ENCODE measurements at regions not wholly inside any gene's neighbourhood (a gene's known extent, or its start where the extent isn't known, plus 50 kb on each side); places are given as distances from the start of the nearest gene placed in this dataset.

- H2BK15ac ChIP-seq (ENCODE audit: low read length) = no peak overlapping the region
- no peak overlapping the region for H2BK5ac ChIP-seq (ENCODE audit: low read length)
- H3K36me3 ChIP-seq (replicated peaks in 1 of 2; ENCODE audit: control insufficient read depth in 2 of 2, insufficient read depth in 2 of 2, low read length in 2 of 2) = no peaks in the 10 kb centered on the region
- no peak overlapping the region for H3K27ac ChIP-seq (replicated peaks; ENCODE audit: low read length)
- H4K8ac ChIP-seq (ENCODE audit: low read depth, low read length) = no peak overlapping the region
- no peak overlapping the region for H2AFZ ChIP-seq (ENCODE audit: low read length)
- H3K27me3 ChIP-seq (ENCODE audit: control insufficient read depth in 3 of 3, insufficient read depth in 3 of 3, low read depth in 1 of 3, low read length in 3 of 3) = no peaks in the 10 kb centered on the region
- no peak overlapping the region for H2BK12ac ChIP-seq (ENCODE audit: low read length)
- no peak overlapping the region for H3K4me2 ChIP-seq (ENCODE audit: insufficient read depth, low read length, poor library complexity, severe bottlenecking)
- H2AK5ac ChIP-seq (ENCODE audit: low read depth, low read length) = no peak overlapping the region
- no peak overlapping the region for H2BK120ac ChIP-seq (ENCODE audit: low read depth, low read length)
- H4K91ac ChIP-seq (ENCODE audit: low read depth, low read length, poor library complexity) = no peak overlapping the region
- H3K23ac ChIP-seq (ENCODE audit: low read depth, low read length, poor library complexity) = no peak overlapping the region
- H3K9ac ChIP-seq (ENCODE audit: low read depth, low read length, poor library complexity) = no peak overlapping the region
- no peak overlapping the region for H3K14ac ChIP-seq (ENCODE audit: low read length)
- H3K18ac ChIP-seq (ENCODE audit: low read length) = no peak overlapping the region
- 100% methylated on average over 1 of the region's 2 CpGs; no CpG with 5 or more reads in 1 of the 2 donors for WGBS, 2 donors (ENCODE audit: extremely low coverage in 2 of 2, insufficient read length in 2 of 2, insufficient replicate concordance in 1 of 2)
- H3K4me1 ChIP-seq (ENCODE audit: control insufficient read depth in 2 of 2, insufficient read depth in 1 of 2, low read depth in 1 of 2, low read length in 2 of 2) = no peaks in the 10 kb centered on the region
- no peaks in the 10 kb centered on the region for H3K79me1 ChIP-seq (ENCODE audit: low read depth, low read length)
- DNase-seq (ENCODE audit: low spot score) = no peak
- no peak overlapping the region for H3K4ac ChIP-seq (ENCODE audit: low read length)
- H3K4me3 ChIP-seq (ENCODE audit: low read length in 2 of 2) = no peak overlapping the region
- H3K9me3 ChIP-seq (replicated peaks in 1 of 2; ENCODE audit: control insufficient read depth in 2 of 2, insufficient read depth in 1 of 2, low read depth in 1 of 2, low read length in 2 of 2) = no peaks in the 10 kb centered on the region
Measured at GRCh38 chr15:87151202-87151748, 1071.6 kb downstream of the AGBL1 start.

- Histone ChIP-seq H3K27ac (replicated peaks; ENCODE audit: low read length) (no peak overlapping the region), H3K36me3 (replicated peaks in 1 of 2; ENCODE audit: control insufficient read depth in 2 of 2, insufficient read depth in 2 of 2, low read length in 2 of 2) (no peaks in the 10 kb centered on the region), H2BK12ac (ENCODE audit: low read length) (no peak overlapping the region), H3K27me3 (ENCODE audit: control insufficient read depth in 3 of 3, insufficient read depth in 3 of 3, low read depth in 1 of 3, low read length in 3 of 3) (no peaks in the 10 kb centered on the region), H2AFZ (ENCODE audit: low read length) (no peak overlapping the region), H3K4me1 (ENCODE audit: control insufficient read depth in 2 of 2, insufficient read depth in 1 of 2, low read depth in 1 of 2, low read length in 2 of 2) (no peaks in the 10 kb centered on the region), H3K4me2 (ENCODE audit: insufficient read depth, low read length, poor library complexity, severe bottlenecking) (no peak overlapping the region), H3K4me3 (ENCODE audit: low read length in 2 of 2) (no peak overlapping the region), H2BK120ac (ENCODE audit: low read depth, low read length) (no peak overlapping the region), H4K8ac (ENCODE audit: low read depth, low read length) (no peak overlapping the region), H3K9me3 (replicated peaks in 1 of 2; ENCODE audit: control insufficient read depth in 2 of 2, insufficient read depth in 1 of 2, low read depth in 1 of 2, low read length in 2 of 2) (peaks cover 0 to under 1% of the 10 kb centered on the region in 2 donors), H2AK5ac (ENCODE audit: low read depth, low read length) (no peak overlapping the region), H3K18ac (ENCODE audit: low read length) (no peak overlapping the region), H4K91ac (ENCODE audit: low read depth, low read length, poor library complexity) (no peak overlapping the region), H2BK15ac (ENCODE audit: low read length) (no peak overlapping the region), H3K4ac (ENCODE audit: low read length) (no peak overlapping the region), H3K79me1 (ENCODE audit: low read depth, low read length) (no peaks in the 10 kb centered on the region), H3K9ac (ENCODE audit: low read depth, low read length, poor library complexity) (no peak overlapping the region), H3K14ac (ENCODE audit: low read length) (no peak overlapping the region), H2BK5ac (ENCODE audit: low read length) (no peak overlapping the region), H3K23ac (ENCODE audit: low read depth, low read length, poor library complexity) (no peak overlapping the region)
- no CpG with 5 or more reads among the region's 2 CpGs for WGBS, 2 donors (ENCODE audit: extremely low coverage in 2 of 2, insufficient read length in 2 of 2, insufficient replicate concordance in 1 of 2)
- no peak for DNase-seq (ENCODE audit: low spot score)
Measured at GRCh38 chr15:87145696-87146095, 1066.0 kb downstream of the AGBL1 start.

GRCh38 chr15:87144775-87145174, 1065.1 kb downstream of the AGBL1 start:
- Histone ChIP-seq H3K4me3 (ENCODE audit: low read length in 2 of 2) (no peak overlapping the region), H3K36me3 (replicated peaks in 1 of 2; ENCODE audit: control insufficient read depth in 2 of 2, insufficient read depth in 2 of 2, low read length in 2 of 2) (no peaks in the 10 kb centered on the region), H3K79me1 (ENCODE audit: low read depth, low read length) (no peaks in the 10 kb centered on the region), H2BK15ac (ENCODE audit: low read length) (no peak overlapping the region), H4K91ac (ENCODE audit: low read depth, low read length, poor library complexity) (no peak overlapping the region), H4K8ac (ENCODE audit: low read depth, low read length) (no peak overlapping the region), H3K18ac (ENCODE audit: low read length) (no peak overlapping the region), H3K9ac (ENCODE audit: low read depth, low read length, poor library complexity) (no peak overlapping the region), H2AK5ac (ENCODE audit: low read depth, low read length) (no peak overlapping the region), H2BK5ac (ENCODE audit: low read length) (no peak overlapping the region), H2AFZ (ENCODE audit: low read length) (no peak overlapping the region), H3K27ac (replicated peaks; ENCODE audit: low read length) (no peak overlapping the region), H3K9me3 (replicated peaks in 1 of 2; ENCODE audit: control insufficient read depth in 2 of 2, insufficient read depth in 1 of 2, low read depth in 1 of 2, low read length in 2 of 2) (peaks cover 0 to 2% of the 10 kb centered on the region in 2 donors), H3K4ac (ENCODE audit: low read length) (no peak overlapping the region), H2BK12ac (ENCODE audit: low read length) (no peak overlapping the region), H2BK120ac (ENCODE audit: low read depth, low read length) (no peak overlapping the region), H3K23ac (ENCODE audit: low read depth, low read length, poor library complexity) (no peak overlapping the region), H3K14ac (ENCODE audit: low read length) (no peak overlapping the region), H3K4me2 (ENCODE audit: insufficient read depth, low read length, poor library complexity, severe bottlenecking) (no peak overlapping the region), H3K4me1 (ENCODE audit: control insufficient read depth in 2 of 2, insufficient read depth in 1 of 2, low read depth in 1 of 2, low read length in 2 of 2) (no peaks in the 10 kb centered on the region), H3K27me3 (ENCODE audit: control insufficient read depth in 3 of 3, insufficient read depth in 3 of 3, low read depth in 1 of 3, low read length in 3 of 3) (no peaks in the 10 kb centered on the region)
- DNase-seq (ENCODE audit: low spot score) = no peak
- no CpG with 5 or more reads among the region's 1 CpG for WGBS, 2 donors (ENCODE audit: extremely low coverage in 2 of 2, insufficient read length in 2 of 2, insufficient replicate concordance in 1 of 2)

- Histone ChIP-seq H2BK5ac (ENCODE audit: low read length) (no peak overlapping the region), H3K9ac (ENCODE audit: low read depth, low read length, poor library complexity) (no peak overlapping the region), H3K79me1 (ENCODE audit: low read depth, low read length) (no peaks in the 10 kb centered on the region), H2BK120ac (ENCODE audit: low read depth, low read length) (no peak overlapping the region), H3K4me1 (ENCODE audit: control insufficient read depth in 2 of 2, insufficient read depth in 1 of 2, low read depth in 1 of 2, low read length in 2 of 2) (no peaks in the 10 kb centered on the region), H3K36me3 (replicated peaks in 1 of 2; ENCODE audit: control insufficient read depth in 2 of 2, insufficient read depth in 2 of 2, low read length in 2 of 2) (no peaks in the 10 kb centered on the region), H3K4me3 (ENCODE audit: low read length in 2 of 2) (no peak overlapping the region), H2BK15ac (ENCODE audit: low read length) (no peak overlapping the region), H2AK5ac (ENCODE audit: low read depth, low read length) (no peak overlapping the region), H3K9me3 (replicated peaks in 1 of 2; ENCODE audit: control insufficient read depth in 2 of 2, insufficient read depth in 1 of 2, low read depth in 1 of 2, low read length in 2 of 2) (peaks cover 0 to 2% of the 10 kb centered on the region in 2 donors), H4K8ac (ENCODE audit: low read depth, low read length) (no peak overlapping the region), H3K27me3 (ENCODE audit: control insufficient read depth in 3 of 3, insufficient read depth in 3 of 3, low read depth in 1 of 3, low read length in 3 of 3) (no peaks in the 10 kb centered on the region), H3K23ac (ENCODE audit: low read depth, low read length, poor library complexity) (no peak overlapping the region), H3K18ac (ENCODE audit: low read length) (no peak overlapping the region), H2AFZ (ENCODE audit: low read length) (no peak overlapping the region), H3K4me2 (ENCODE audit: insufficient read depth, low read length, poor library complexity, severe bottlenecking) (no peak overlapping the region), H3K14ac (ENCODE audit: low read length) (no peak overlapping the region), H4K91ac (ENCODE audit: low read depth, low read length, poor library complexity) (no peak overlapping the region), H2BK12ac (ENCODE audit: low read length) (no peak overlapping the region), H3K27ac (replicated peaks; ENCODE audit: low read length) (no peak overlapping the region), H3K4ac (ENCODE audit: low read length) (no peak overlapping the region)
- no peak for DNase-seq (ENCODE audit: low spot score)
Measured at GRCh38 chr15:87142096-87142495, 1062.4 kb downstream of the AGBL1 start.

Data from neuronal stem cell (in vitro differentiated cells).